IPS-NIHi7 (cell line): ENCODE measurements at regions not wholly inside any gene's neighbourhood (a gene's known extent, or its start where the extent isn't known, plus 50 kb on each side); places are given as distances from the start of the nearest gene placed in this dataset.

Source experiments
- DNase-seq: peaks from one replicate; pipeline ENCODE4 v3.0.0; 2012; ENCODE audit warnings: mixed read lengths; ENCODE audit errors: extremely low spot score

DNA sequence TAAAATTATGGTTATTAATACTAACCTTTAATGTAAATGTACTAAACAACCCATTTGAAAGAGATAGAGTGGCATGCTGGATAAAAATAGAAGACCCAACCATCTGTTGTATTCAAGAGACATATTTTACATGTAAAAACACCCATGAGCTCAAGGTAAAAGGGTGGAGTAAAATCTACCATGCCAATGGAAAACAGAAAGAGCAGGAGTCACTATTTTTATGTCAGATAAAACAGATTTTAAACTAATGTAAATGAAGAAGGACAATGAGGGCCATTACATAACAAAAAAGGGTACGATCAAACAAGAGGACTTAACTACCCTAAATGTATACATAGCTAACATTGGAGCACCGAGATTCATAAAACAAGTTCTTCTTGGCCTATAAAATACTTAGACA is 66.3 kb downstream of the ITM2A start:
- DNase-seq = no peak

- no peak for DNase-seq
These were observed 76.5 kb downstream of the ITM2A start for GRCh38 chrX:79290596-79290995.

DNA sequence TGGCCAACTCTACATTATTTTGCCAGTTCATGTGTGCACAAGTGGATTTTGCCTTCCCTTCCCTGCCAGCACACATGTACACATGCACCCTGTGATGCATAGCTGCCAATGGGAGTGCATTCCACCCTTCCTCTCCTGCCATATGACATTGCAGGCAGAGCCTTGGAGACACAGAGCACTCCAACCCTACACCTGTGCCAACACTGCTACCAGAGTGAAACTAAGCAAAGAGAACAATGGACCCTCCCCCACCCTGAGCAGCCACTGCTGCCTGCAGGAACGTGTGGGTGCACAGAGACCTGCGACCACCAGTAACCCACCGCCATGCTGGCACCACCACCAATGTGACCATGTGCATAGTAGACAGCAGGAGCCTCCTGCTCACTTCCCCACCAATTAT is 78.4 kb downstream of the ITM2A start:
- DNase-seq = no peak

GRCh38 chrX:79287724-79288123 is 79.4 kb downstream of the ITM2A start:
- DNase-seq = no peak

- no peak for DNase-seq
These were observed 85.4 kb downstream of the ITM2A start for GRCh38 chrX:79281775-79282174.

DNA sequence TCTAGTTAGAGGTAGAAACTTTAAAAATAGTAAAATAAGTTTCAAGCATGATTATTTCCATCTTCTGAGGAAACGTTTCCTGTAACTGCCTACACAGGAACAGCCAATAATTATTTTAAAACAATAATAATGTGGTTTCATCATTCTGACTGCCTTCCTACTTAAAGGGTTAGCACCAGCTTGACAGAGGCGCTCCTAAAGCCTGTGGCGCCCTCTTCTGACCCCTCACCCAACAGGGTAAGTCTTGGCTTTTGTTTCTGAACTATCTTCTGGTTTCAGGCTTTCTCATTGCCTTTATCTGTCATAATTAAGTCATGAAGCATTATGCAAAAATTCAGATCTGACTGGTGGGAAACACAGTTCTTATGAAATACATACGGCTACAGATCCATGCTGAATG is 96.7 kb downstream of the ITM2A start:
- peak; percentile 21 for DNase-seq

- DNase-seq = no peak
These were observed 98.3 kb downstream of the ITM2A start for GRCh38 chrX:79268788-79269187.

- no peak for DNase-seq
These were observed 100.4 kb downstream of the ITM2A start for GRCh38 chrX:79266702-79267101.

DNA sequence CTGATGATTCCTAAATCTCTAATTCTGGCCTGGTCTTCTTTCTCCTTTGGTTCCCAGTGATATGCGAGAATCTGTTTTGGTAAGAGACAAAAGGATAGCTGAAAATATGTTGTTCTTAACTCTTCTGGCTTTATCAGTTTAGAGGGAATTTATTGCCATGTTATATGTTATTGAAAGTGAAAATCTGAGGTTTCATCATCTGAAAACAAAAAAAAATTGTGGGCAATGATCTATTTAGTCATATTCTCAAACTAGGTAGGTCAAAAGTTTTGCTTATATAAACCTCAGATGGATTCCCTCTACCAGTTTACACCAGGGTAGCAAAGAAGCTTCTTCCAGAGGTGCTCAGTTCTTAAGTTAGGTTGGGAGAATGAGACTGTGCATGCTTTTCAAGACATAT is 103.6 kb downstream of the ITM2A start:
- no peak for DNase-seq

- DNase-seq = no peak
These were observed 108.0 kb downstream of the ITM2A start for GRCh38 chrX:79259073-79259689.

DNA sequence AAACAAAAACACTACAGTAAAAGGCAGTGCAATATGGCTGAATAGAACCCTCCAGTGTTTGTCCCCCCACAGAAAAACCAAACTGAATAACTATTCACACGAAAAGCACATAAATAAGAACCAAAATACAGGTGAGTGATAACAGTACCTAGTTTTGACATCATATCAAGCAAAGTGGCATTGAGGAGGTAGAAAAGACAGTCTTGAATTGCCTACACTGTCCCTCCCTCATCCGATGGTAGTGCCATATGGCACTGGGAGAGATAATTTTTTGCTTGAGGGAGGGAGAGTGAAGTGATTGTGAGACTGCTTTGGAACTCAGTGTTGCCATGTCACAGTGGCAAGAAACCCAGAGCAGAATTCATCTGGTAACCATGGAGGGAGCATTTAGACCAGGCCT is 99.2 kb downstream of the GPR174 start:
- DNase-seq = no peak

DNA sequence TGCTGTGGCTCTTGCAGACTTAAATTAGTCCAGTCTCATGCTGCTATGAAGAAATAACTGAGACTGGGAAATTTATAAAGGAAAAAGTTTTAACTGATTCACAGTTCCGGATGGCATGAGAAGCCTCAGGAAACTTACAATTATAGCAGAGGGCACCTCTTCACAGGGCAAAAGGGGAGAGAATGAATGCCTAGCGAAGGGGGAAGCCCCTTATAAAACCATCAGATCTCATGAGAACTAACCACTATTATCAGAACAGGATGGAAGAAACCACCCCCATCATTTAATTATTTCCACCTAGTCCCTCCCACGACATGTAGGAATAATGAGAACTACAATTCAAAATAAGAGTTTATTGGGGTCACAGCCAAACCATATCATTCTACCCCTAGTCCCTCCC is 91.4 kb downstream of the GPR174 start:
- no peak for DNase-seq

DNA sequence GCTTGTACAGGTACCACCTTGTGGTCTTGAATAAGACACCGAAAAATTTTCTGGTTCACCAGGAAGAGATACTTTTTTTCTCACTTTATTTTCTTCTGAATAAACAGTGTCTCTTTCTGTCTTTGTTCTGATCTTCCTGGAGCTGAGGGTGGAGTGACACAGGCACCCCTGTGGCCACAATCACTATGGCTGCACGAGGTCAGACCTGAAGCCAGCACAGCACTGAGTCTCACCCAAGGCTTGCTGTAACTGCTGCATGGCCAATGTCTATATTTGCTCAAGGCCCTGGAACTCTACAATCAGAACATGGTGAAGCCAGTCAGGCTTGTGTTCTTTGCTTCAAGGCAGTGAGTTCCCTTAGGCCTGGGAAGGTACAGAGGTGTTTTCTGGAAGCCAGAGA is 87.2 kb downstream of the GPR174 start:
- no peak for DNase-seq
